ENCODE measurements at regions not wholly inside any gene's neighbourhood (a gene's known extent, or its start where the extent isn't known, plus 50 kb on each side); places are given as distances from the start of the nearest gene placed in this dataset.
"Not testable (repeated sequence)": the region's sequence is repeated elsewhere in the genome, so short reads cannot be mapped to it uniquely, and the experiment has no call there.

DNA sequence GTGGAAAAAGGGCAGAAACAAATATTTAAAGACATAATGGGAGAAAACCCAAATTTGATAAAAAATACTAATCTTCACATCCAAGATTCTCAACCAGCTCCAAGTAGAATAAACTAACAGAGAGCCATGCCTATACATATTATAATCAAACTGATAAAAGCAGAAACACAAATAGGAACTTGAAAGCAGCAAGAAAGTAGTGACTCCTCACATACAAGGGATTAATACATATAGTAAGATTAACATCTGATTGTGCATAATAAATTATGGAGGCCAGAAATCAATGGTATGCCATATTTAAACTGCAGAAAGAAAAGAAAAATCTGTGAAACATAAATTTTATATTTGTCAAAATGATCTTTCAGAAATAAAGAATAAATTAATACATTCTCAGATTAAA is 454.3 kb upstream of the PCDH10 start:
- Histone ChIP-seq H3K9me3 (ENCODE audit: control insufficient read depth, insufficient read depth, low read length) (no peaks in the 10 kb centered on the region), H3K4me3 (ENCODE audit: low read depth, low read length) (no peak overlapping the region), H3K27ac (ENCODE audit: low read depth, low read length) (no peak overlapping the region), H3K27me3 (ENCODE audit: control insufficient read depth, insufficient read depth, low read length) (no peaks in the 10 kb centered on the region)
- CTCF ChIA-PET, result no interaction called here
- DNase-seq (ENCODE audit: low read depth, low spot score), result no peak
- POLR2A ChIA-PET, result no interaction called here
- TF ChIP-seq, protein P1, sequence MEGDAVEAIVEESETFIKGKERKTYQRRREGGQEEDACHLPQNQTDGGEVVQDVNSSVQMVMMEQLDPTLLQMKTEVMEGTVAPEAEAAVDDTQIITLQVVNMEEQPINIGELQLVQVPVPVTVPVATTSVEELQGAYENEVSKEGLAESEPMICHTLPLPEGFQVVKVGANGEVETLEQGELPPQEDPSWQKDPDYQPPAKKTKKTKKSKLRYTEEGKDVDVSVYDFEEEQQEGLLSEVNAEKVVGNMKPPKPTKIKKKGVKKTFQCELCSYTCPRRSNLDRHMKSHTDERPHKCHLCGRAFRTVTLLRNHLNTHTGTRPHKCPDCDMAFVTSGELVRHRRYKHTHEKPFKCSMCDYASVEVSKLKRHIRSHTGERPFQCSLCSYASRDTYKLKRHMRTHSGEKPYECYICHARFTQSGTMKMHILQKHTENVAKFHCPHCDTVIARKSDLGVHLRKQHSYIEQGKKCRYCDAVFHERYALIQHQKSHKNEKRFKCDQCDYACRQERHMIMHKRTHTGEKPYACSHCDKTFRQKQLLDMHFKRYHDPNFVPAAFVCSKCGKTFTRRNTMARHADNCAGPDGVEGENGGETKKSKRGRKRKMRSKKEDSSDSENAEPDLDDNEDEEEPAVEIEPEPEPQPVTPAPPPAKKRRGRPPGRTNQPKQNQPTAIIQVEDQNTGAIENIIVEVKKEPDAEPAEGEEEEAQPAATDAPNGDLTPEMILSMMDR (IDR thresholded peaks at IDR 0.05; ENCODE audit: low read depth, low read length), result no peak

DNA sequence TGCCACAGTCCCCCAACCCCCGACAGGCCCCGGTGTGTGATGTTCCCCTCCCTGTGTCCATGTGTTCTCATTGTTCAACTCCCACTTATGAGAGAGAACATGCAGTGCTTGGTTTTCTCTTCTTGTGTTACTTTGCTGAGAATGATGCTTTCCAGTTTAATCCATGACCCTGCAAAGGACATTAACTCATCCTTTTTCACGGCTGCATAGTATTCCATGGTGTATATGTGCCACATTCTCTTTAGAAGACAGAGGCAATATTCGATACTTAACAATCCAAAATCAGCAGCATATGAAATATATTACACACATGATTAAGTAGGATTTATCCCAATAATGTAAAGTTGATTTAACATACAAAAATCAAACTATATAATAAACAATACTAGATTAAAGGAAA is 451.6 kb upstream of the PCDH10 start:
- H3K4me3 ChIP-seq (ENCODE audit: low read depth, low read length); POLR2A ChIA-PET; H3K27me3 ChIP-seq (ENCODE audit: control insufficient read depth, insufficient read depth, low read length); CTCF ChIA-PET; H3K27ac ChIP-seq (ENCODE audit: low read depth, low read length); H3K9me3 ChIP-seq (ENCODE audit: control insufficient read depth, insufficient read depth, low read length); DNase-seq (ENCODE audit: low read depth, low spot score): not testable (repeated sequence)

DNA sequence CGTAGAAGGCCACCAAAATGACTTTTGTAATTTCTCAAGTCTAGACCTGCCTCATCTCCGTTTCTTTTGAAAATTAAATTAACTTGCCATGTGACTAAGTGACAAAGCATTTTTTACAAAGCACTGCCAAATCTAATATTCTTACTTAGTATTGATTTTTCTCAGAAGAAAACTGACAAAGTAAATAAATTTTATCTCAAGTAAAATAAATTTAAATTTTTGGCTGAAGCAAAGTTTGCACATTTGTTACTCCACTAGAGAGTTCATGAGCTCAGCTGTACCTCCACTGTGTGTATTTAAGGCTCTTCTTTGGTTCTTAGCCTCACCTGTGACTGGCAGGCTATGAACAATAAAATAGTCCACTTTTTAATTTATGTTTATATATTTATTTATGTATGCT is 441.1 kb upstream of the PCDH10 start:
- ChIA-PET POLR2A (no interaction called here), CTCF (no interaction called here)
- no peak for DNase-seq (ENCODE audit: low read depth, low spot score)
- TF ChIP-seq, protein P1 (IDR thresholded peaks at IDR 0.05; ENCODE audit: low read depth, low read length), result no peak
- H3K9me3 ChIP-seq (ENCODE audit: control insufficient read depth, insufficient read depth, low read length), result no peaks in the 10 kb centered on the region
- no peaks in the 10 kb centered on the region for H3K27me3 ChIP-seq (ENCODE audit: control insufficient read depth, insufficient read depth, low read length)
- H3K27ac ChIP-seq (ENCODE audit: low read depth, low read length), result no peak overlapping the region
- H3K4me3 ChIP-seq (ENCODE audit: low read depth, low read length), result no peak overlapping the region

- DNase-seq (ENCODE audit: low read depth, low spot score), result no peak
- CTCF ChIA-PET, result no interaction called here
- no peaks in the 10 kb centered on the region for H3K9me3 ChIP-seq (ENCODE audit: control insufficient read depth, insufficient read depth, low read length)
- TF ChIP-seq, protein P1 (IDR thresholded peaks at IDR 0.05; ENCODE audit: low read depth, low read length), result no peak
- H3K27ac ChIP-seq (ENCODE audit: low read depth, low read length), result no peak overlapping the region
- H3K27me3 ChIP-seq (ENCODE audit: control insufficient read depth, insufficient read depth, low read length), result no peaks in the 10 kb centered on the region
- POLR2A ChIA-PET, result no interaction called here
- H3K4me3 ChIP-seq (ENCODE audit: low read depth, low read length), result no peak overlapping the region
Measured at GRCh38 chr4:132709056-132709455, 440.0 kb upstream of the PCDH10 start.

- ChIA-PET POLR2A (no interaction called here), CTCF (no interaction called here)
- no peak overlapping the region for H3K4me3 ChIP-seq (ENCODE audit: low read depth, low read length)
- DNase-seq (ENCODE audit: low read depth, low spot score), result no peak
- H3K27ac ChIP-seq (ENCODE audit: low read depth, low read length), result no peak overlapping the region
- no peaks in the 10 kb centered on the region for H3K9me3 ChIP-seq (ENCODE audit: control insufficient read depth, insufficient read depth, low read length)
- TF ChIP-seq, protein P1 (IDR thresholded peaks at IDR 0.05; ENCODE audit: low read depth, low read length), result no peak
- H3K27me3 ChIP-seq (ENCODE audit: control insufficient read depth, insufficient read depth, low read length), result no peaks in the 10 kb centered on the region
Measured at GRCh38 chr4:132710971-132711370, 438.1 kb upstream of the PCDH10 start.

- Histone ChIP-seq H3K27ac (ENCODE audit: low read depth, low read length) (no peak overlapping the region), H3K4me3 (ENCODE audit: low read depth, low read length) (no peak overlapping the region), H3K9me3 (ENCODE audit: control insufficient read depth, insufficient read depth, low read length) (peaks cover 3% of the 10 kb centered on the region; the same call in 1 of the 2 replicates), H3K27me3 (ENCODE audit: control insufficient read depth, insufficient read depth, low read length) (no peaks in the 10 kb centered on the region)
- ChIA-PET POLR2A (no interaction called here), CTCF (no interaction called here)
- no peak for DNase-seq (ENCODE audit: low read depth, low spot score)
- TF ChIP-seq, protein P1 (IDR thresholded peaks at IDR 0.05; ENCODE audit: low read depth, low read length), result no peak
Measured at GRCh38 chr4:132737344-132737743, 411.8 kb upstream of the PCDH10 start.

Measured in AG04450 (cell line).